Stomach smooth muscle (tissue), 2 donors: ENCODE measurements at regions not wholly inside any gene's neighbourhood (a gene's known extent, or its start where the extent isn't known, plus 50 kb on each side); places are given as distances from the start of the nearest gene placed in this dataset.

Experiments used
- H3K27ac ChIP-seq: one replicate; pipeline ENCODE4 v1.7.0; 2013; ENCODE audit warnings: mild to moderate bottlenecking, low read length, inconsistent platforms
- H3K27me3 ChIP-seq, 2 donors: one replicate each; pipeline ENCODE4 v1.7.0; 2013; ENCODE audit warnings: low read length in 2 of 2; ENCODE audit not compliant: insufficient read depth in 2 of 2, control insufficient read depth in 1 of 2
- H3K36me3 ChIP-seq, 2 donors: one replicate each; pipeline ENCODE4 v1.7.0; 2013; ENCODE audit warnings: low read length in 2 of 2; ENCODE audit not compliant: control insufficient read depth in 2 of 2, insufficient read depth in 2 of 2
- H3K4me1 ChIP-seq: one replicate; pipeline ENCODE4 v1.7.0; 2013; ENCODE audit warnings: low read length; ENCODE audit not compliant: control insufficient read depth, insufficient read depth
- H3K4me3 ChIP-seq, 2 donors: one replicate each; pipeline ENCODE4 v1.7.0; 2013; ENCODE audit warnings: low read length in 2 of 2
- H3K9ac ChIP-seq, 2 donors: one replicate each; pipeline ENCODE4 v1.7.0; 2013; ENCODE audit warnings: low read length in 2 of 2, mild to moderate bottlenecking in 1 of 2
- H3K9me3 ChIP-seq, 2 donors: one replicate each; pipeline ENCODE4 v1.7.0; 2013; ENCODE audit warnings: low read length in 2 of 2; ENCODE audit not compliant: control insufficient read depth in 2 of 2
- donor health status: healthy.
- donor health status: Pancreatic carcinoma.

DNA sequence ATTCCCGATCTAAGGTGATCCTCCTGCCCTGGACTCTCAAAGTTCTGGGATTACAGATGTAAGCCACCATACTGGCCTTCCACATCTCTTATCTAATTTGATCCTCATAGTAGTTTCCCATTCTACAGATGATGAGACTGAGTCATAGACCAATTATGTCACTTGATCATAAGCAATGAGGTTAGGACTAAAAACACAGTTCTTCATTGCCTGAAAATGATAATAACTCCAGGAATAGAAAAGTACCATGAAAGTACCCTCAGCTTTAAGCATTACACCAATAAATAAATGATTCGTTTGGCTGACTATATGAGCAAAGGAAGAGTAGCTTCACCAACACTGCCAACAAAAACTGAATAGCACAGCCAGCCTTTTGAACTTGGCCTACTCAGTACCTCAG, 389.5 kb downstream of the ACTL7B start:
- Histone ChIP-seq H3K9me3 (no peaks in the 10 kb centered on the region), H3K36me3 (no peaks in the 10 kb centered on the region), H3K4me3 (no peak overlapping the region), H3K27ac (no peak overlapping the region), H3K9ac (no peak overlapping the region), H3K4me1 (peaks cover 10% of the 10 kb centered on the region), H3K27me3 (no peaks in the 10 kb centered on the region)

DNA sequence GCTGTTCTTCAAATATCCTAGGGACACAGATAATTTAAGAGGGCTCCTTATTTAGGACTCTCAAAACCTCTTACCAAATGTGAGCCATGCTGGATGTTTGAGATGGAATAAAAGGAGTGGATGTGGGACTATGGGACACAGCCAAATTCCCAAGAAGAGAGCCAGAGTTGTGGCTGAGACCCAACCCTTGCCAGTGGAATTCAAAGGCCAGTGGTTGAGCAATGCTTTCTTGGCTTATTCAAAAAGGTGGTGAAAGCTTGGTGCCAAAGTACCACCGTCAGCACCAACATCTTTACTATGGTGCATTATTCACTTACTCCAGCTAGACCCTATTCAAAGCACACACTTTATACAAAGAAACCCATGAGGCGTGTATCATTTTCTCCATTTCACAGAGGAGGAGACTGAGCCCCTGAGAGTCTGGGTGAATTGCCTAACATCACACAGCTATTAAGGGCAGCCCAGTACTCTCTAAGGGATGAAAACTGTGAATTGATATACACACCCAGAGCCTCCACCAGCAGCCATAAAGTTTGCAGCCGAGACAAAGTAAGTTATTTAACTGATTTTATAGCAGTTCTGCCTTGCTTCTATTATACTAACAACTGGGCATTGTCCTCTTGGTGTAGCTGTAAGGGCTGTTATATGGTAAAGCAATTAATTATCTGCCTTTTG, 391.7 kb downstream of the ACTL7B start:
- Histone ChIP-seq H3K36me3 (no peaks in the 10 kb centered on the region), H3K9ac (no peak overlapping the region), H3K9me3 (no peaks in the 10 kb centered on the region), H3K27ac (no peak overlapping the region), H3K4me1 (peaks cover 10% of the 10 kb centered on the region), H3K4me3 (no peak overlapping the region), H3K27me3 (no peaks in the 10 kb centered on the region)

DNA sequence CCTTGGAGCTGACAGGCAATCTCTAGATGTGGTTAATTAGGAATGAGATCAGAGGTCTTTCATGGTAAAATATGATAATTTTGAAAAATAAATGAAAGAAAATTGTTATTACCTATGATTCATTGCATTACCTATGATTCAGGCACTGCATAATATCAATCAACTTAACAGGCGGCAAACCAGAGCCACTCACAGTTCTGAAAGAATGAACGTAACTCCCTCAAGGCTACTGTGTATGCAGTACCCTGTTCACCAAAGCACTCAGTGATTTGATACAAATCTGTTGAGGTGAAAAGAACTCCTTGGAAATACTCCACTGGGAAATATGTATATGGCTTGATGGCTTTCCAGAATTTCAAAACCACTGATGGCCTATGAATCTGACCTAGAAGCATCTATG, 398.9 kb downstream of the ACTL7B start:
- Histone ChIP-seq H3K4me1 (no peaks in the 10 kb centered on the region), H3K9ac (no peak overlapping the region), H3K4me3 (no peak overlapping the region), H3K27me3 (no peaks in the 10 kb centered on the region), H3K27ac (no peak overlapping the region), H3K36me3 (no peaks in the 10 kb centered on the region), H3K9me3 (no peaks in the 10 kb centered on the region)

DNA sequence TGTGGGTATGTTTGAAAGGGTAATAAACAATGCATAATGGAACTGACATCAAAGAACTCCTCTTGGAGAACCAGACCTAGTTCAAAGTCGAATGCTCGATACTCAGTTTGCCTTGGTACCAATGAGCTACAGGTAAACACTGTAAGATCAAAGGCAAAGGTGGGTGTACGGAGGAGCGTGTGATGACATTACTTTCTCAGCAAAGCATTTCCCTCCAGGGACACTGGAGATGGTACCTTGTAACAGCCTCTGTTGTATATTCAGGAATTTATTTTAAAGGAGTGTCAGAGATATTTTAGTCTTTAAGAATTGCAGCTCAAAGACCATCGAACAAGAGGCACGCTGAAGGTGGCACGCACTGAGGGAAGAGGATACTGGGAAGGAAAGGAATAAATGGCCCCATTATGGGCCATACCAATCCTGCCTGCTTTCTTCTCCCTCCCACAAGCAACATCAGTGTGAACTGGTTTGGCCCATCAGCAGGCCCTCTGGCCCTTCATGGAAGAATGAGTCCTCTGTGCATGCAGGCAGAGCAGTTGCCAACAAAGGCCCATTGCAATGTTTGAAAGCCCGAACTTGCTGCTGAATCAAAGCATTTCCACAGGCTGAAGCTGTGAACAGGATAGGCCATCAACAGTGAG, 410.2 kb downstream of the ACTL7B start:
- H3K27ac ChIP-seq = no peak overlapping the region
- peaks cover 11% of the 10 kb centered on the region for H3K4me1 ChIP-seq
- no peak overlapping the region for H3K4me3 ChIP-seq
- no peak overlapping the region for H3K9ac ChIP-seq
- no peaks in the 10 kb centered on the region for H3K36me3 ChIP-seq
- H3K27me3 ChIP-seq = no peaks in the 10 kb centered on the region
- H3K9me3 ChIP-seq = no peaks in the 10 kb centered on the region

DNA sequence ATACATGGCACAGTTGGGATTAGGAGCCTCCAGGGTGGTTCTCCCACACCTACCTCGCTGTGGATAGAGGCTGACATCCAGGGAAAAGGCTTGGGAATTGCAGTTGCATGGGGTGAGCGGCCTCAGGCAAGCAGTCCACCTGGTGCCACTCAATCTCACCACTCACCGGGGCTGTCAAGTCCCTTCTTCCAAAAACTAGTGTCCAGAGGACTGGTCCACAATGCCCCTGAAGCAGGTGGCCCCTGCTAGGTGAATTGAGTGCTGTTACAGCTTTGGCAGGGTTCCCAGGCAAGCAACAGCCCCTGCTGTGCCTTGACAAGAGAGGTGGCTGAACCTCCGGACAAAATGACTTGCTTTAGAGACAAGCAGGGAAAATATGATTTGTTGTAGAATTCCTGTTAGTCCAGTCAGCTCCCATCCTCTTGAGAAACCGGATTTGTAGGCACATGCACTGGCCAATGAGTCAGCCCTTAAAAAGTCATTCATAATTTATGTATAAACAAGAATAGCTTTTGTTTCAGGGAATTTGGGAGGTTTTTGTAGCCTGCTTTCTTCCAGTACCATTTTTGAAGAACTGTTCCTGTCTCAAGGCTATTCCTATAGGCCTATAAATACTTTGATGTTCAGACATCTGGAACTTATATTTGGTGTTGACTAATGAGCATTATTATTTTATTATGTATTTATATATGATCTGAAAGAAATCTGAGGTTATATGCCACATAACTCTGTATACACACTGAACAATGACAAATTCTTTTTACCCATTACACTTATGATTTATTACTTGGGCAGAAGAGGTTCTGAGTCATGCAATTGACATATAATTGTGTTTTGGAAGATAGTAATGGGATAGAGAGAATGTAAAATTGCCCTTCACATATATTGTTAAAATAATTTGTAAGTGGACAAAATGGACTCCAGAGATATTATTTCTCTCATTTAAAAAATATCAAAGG, 411.1 kb downstream of the ACTL7B start:
- H3K36me3 ChIP-seq = no peaks in the 10 kb centered on the region

DNA sequence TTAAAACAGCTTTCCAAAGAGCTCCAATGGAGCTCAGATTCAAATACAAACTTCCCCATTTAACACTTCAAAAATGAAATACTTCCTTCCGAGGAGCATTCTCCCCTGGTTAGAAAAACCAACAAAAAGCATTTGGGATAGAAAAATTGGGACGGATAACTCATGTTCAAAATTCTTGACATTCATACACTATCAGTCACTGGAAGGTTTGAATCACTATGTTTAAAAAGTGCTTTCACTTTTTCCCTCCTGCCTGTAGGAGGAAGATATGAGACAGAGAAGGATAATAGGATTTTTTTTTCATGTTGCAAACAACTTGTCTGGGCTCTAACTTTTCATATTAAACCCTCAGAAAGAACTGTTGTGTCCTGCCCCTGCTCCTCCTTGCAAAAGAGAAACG, 412.0 kb downstream of the ACTL7B start:
- H3K27me3 ChIP-seq = no peaks in the 10 kb centered on the region
- H3K27ac ChIP-seq = no peak overlapping the region
- no peak overlapping the region for H3K4me3 ChIP-seq
- H3K9ac ChIP-seq = no peak overlapping the region
- H3K9me3 ChIP-seq = no peaks in the 10 kb centered on the region
- no peaks in the 10 kb centered on the region for H3K36me3 ChIP-seq
- peaks cover 11% of the 10 kb centered on the region for H3K4me1 ChIP-seq

More for the DNA sequence above, 411.1 kb downstream of the ACTL7B start:
- Histone ChIP-seq H3K9me3 (no peaks in the 10 kb centered on the region), H3K4me1 (peaks cover 11% of the 10 kb centered on the region), H3K9ac (no peak overlapping the region), H3K27me3 (no peaks in the 10 kb centered on the region), H3K27ac (no peak overlapping the region), H3K4me3 (peak overlapping the region in 1 of 2 donors; percentile 15)

DNA sequence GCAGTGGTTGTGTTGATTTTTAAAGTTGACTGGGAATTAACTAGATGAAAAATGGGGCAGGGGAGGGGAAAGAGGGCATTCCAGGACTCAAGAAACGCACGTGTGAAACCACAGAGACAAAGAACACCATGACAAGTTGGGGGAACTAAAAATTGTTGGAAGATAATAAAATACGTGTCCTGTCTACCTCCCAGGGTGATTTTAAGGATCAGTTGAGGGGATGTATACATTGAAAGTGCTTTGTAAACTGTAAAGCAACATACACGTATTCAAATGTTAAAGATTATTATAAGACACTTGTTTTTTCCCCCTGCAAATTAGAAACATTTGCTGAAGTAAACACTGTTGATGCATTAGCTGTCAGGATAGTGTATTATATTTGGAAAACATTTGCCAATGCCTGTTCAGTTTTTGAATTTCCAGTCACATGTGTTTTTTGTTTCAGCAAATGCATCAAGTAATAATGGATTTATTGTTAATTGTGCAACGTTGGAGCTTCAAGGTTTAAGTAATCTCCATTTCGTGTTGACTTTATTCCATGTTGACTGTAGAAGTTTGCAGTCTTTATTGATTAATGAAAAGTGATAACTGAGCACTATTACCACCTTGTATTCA, 412.7 kb downstream of the ACTL7B start:
- H3K9ac ChIP-seq = no peak overlapping the region
- no peaks in the 10 kb centered on the region for H3K27me3 ChIP-seq
- H3K9me3 ChIP-seq = no peaks in the 10 kb centered on the region
- peaks cover 11% of the 10 kb centered on the region for H3K4me1 ChIP-seq
- no peak overlapping the region for H3K4me3 ChIP-seq
- no peaks in the 10 kb centered on the region for H3K36me3 ChIP-seq
- H3K27ac ChIP-seq = no peak overlapping the region

DNA sequence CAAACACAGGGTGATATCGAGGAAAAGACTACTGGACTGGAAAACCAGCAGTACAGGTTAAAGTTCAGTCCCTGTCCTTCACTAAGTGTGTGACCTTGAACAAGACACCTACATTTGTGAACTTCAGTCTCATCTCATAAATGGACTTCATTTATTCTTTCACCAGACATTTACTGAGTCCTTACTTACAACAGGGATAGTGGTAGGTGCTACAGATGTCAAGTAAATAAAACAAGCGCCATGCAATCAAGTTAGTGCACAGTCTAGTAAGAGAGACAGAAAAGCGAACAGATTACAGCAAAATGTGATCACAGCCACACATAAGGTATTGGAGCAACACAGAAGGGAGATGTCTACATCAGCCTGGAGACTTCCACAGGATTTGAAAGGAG, 413.2 kb downstream of the ACTL7B start:
- Histone ChIP-seq H3K4me3 (no peak overlapping the region), H3K9ac (no peak overlapping the region), H3K27ac (no peak overlapping the region), H3K4me1 (peaks cover 11% of the 10 kb centered on the region), H3K36me3 (no peaks in the 10 kb centered on the region), H3K9me3 (no peaks in the 10 kb centered on the region), H3K27me3 (no peaks in the 10 kb centered on the region)

DNA sequence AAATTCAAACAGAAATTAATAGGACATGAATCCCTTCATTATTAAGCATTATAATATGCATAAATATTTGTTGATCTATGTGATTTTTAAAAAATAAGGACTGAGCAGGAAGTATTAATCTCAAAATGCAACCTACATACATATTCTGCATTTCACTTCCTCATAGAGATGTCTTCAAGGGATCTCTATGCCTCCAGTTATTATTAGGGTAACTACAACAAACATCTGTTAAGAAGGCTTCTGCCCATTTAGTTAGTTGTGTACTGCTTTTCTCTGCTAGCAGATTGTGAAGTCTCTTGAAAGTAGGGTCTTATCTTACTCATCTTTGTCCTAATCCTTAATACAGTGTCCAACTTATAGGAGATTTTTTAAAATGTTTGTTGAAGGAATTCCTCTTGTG, 414.1 kb downstream of the ACTL7B start:
- no peaks in the 10 kb centered on the region for H3K36me3 ChIP-seq
- H3K27ac ChIP-seq = no peak overlapping the region
- no peak overlapping the region for H3K9ac ChIP-seq
- peaks cover 11% of the 10 kb centered on the region for H3K4me1 ChIP-seq
- H3K27me3 ChIP-seq = no peaks in the 10 kb centered on the region
- no peaks in the 10 kb centered on the region for H3K9me3 ChIP-seq
- no peak overlapping the region for H3K4me3 ChIP-seq

DNA sequence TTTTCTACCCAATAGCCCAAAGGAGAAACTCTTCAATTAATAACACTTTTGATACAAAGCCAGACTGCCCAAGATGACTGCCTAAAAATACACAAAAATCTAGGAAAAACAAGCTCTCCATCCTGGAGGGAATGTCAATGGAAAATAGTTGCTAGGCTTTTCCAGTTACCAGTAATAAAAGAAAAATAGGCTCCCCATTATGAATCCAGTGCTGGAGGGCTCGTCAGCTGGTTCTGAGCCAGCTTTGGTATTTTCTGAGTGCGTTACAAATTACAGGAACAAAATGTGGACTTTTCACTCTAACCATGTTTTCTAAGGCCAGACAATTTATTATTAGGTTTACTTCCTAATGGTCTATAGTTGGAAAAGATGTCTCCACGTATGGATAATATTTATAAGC, 414.5 kb downstream of the ACTL7B start:
- Histone ChIP-seq H3K4me3 (no peak overlapping the region), H3K9ac (no peak overlapping the region), H3K27ac (no peak overlapping the region), H3K36me3 (no peaks in the 10 kb centered on the region), H3K27me3 (no peaks in the 10 kb centered on the region), H3K4me1 (peaks cover 11% of the 10 kb centered on the region), H3K9me3 (no peaks in the 10 kb centered on the region)
